ENCODE measurements at regions not wholly inside any gene's neighbourhood (a gene's known extent, or its start where the extent isn't known, plus 50 kb on each side); places are given as distances from the start of the nearest gene placed in this dataset.

DNA sequence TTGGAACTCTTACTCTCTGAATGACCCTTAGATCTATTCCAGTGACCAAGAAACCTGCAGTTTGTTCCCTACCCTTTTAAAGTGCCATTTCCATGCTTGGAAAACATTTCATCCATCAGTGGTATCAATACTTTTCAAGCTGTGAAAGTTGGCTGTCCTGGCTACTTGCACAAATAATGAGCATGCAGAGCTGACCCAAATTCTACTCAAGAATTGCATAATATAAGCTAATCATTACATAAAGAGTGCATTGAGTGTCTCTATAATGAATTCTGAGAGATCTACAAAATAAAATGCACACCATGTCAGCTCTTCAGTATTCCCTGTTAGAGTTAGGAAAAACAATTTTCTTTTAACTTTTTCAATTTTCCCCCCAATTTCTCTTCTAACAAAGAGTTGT is 181.3 kb upstream of the HS3ST5 start:
- ChIA-PET CTCF (no interaction called here), POLR2A (no interaction called here)
- Mint-ChIP-seq H3K27me3 (ENCODE audit: low read depth) (no peaks in the 10 kb centered on the region), H3K4me3 (no peak overlapping the region), H3K4me1 (peaks cover 32% of the 10 kb centered on the region), H3K27ac (peak overlapping the region; percentile 40; the same call in 1 of the 2 replicates), H3K36me3 (no peaks in the 10 kb centered on the region), H3K9me3 (no peaks in the 10 kb centered on the region)
- no peak for TF ChIP-seq CDX4 (CRISPR knock-in tag; IDR thresholded peaks at IDR 0.05; ENCODE audit: borderline replicate concordance)
- TF ChIP-seq, protein P1, sequence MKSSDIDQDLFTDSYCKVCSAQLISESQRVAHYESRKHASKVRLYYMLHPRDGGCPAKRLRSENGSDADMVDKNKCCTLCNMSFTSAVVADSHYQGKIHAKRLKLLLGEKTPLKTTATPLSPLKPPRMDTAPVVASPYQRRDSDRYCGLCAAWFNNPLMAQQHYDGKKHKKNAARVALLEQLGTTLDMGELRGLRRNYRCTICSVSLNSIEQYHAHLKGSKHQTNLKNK (CRISPR knock-in tag; IDR thresholded peaks at IDR 0.05): no peak
- no peak for TF ChIP-seq MLX (CRISPR knock-in tag; IDR thresholded peaks at IDR 0.05)
- TF ChIP-seq PRDM15 (CRISPR knock-in tag; IDR thresholded peaks at IDR 0.05): no peak
- TF ChIP-seq MAX (CRISPR knock-in tag; IDR thresholded peaks at IDR 0.05): no peak
- TF ChIP-seq ZNF232 (CRISPR knock-in tag; IDR thresholded peaks at IDR 0.05): no peak
- no peak for TF ChIP-seq ESRRA (CRISPR knock-in tag; IDR thresholded peaks at IDR 0.05; ENCODE audit: borderline replicate concordance)
- no peak for TF ChIP-seq NR3C1 (CRISPR knock-in tag; conservative IDR thresholded peaks at IDR 0.05; ENCODE audit: low read depth)
- TF ChIP-seq, protein P2, sequence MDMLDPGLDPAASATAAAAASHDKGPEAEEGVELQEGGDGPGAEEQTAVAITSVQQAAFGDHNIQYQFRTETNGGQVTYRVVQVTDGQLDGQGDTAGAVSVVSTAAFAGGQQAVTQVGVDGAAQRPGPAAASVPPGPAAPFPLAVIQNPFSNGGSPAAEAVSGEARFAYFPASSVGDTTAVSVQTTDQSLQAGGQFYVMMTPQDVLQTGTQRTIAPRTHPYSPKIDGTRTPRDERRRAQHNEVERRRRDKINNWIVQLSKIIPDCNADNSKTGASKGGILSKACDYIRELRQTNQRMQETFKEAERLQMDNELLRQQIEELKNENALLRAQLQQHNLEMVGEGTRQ (CRISPR knock-in tag; IDR thresholded peaks at IDR 0.05): no peak
- TF ChIP-seq KAT7 (CRISPR knock-in tag; IDR thresholded peaks at IDR 0.05; ENCODE audit: borderline replicate concordance): no peak
- TF ChIP-seq GTF2I (CRISPR knock-in tag; conservative IDR thresholded peaks at IDR 0.05): no peak
- no peak for TF ChIP-seq GABPB1 (CRISPR knock-in tag; IDR thresholded peaks at IDR 0.05)
- no peak for TF ChIP-seq ZNF138 (CRISPR knock-in tag; conservative IDR thresholded peaks at IDR 0.05)
- TF ChIP-seq RORB (CRISPR knock-in tag; IDR thresholded peaks at IDR 0.05): no peak
- TF ChIP-seq SP1 (CRISPR knock-in tag; conservative IDR thresholded peaks at IDR 0.05): no peak
- no peak for TF ChIP-seq ATF6 (CRISPR knock-in tag; IDR thresholded peaks at IDR 0.05)
- TF ChIP-seq FOXP1 (CRISPR knock-in tag; IDR thresholded peaks at IDR 0.05; ENCODE audit: borderline replicate concordance): no peak
- no peak for TF ChIP-seq SMAD4 (CRISPR knock-in tag; IDR thresholded peaks at IDR 0.05)
- no peak for TF ChIP-seq ZNF423 (CRISPR knock-in tag; IDR thresholded peaks at IDR 0.05)
- no peak for TF ChIP-seq ZNF416 (CRISPR knock-in tag; IDR thresholded peaks at IDR 0.05)
- DNase-seq (ENCODE audit: low spot score) (no peak), ATAC-seq (no peak)
